ENCODE measurements at regions not wholly inside any gene's neighbourhood (a gene's known extent, or its start where the extent isn't known, plus 50 kb on each side); places are given as distances from the start of the nearest gene placed in this dataset.

GRCh38 chr10:3660753-3661152 is 124.3 kb downstream of the KLF6 start:
- DNase-seq (ENCODE audit: low read depth), result no peak
- H3K4me3 ChIP-seq (ENCODE audit: low read depth, low read length), result no peak overlapping the region
- H3K36me3 ChIP-seq (ENCODE audit: control insufficient read depth, insufficient read depth, low read length), result no peaks in the 10 kb centered on the region
- H3K27me3 ChIP-seq (ENCODE audit: control insufficient read depth, insufficient read depth, low read length), result no peaks in the 10 kb centered on the region
- no peak for TF ChIP-seq CTCF (IDR thresholded peaks at IDR 0.05; ENCODE audit: insufficient read depth, low read length, poor library complexity, severe bottlenecking)

- no peak for DNase-seq (ENCODE audit: low read depth)
- no peak overlapping the region for H3K4me3 ChIP-seq (ENCODE audit: low read depth, low read length)
- no peaks in the 10 kb centered on the region for H3K36me3 ChIP-seq (ENCODE audit: control insufficient read depth, insufficient read depth, low read length)
- H3K27me3 ChIP-seq (ENCODE audit: control insufficient read depth, insufficient read depth, low read length), result no peaks in the 10 kb centered on the region
- no peak for TF ChIP-seq CTCF (IDR thresholded peaks at IDR 0.05; ENCODE audit: insufficient read depth, low read length, poor library complexity, severe bottlenecking)
Measured at GRCh38 chr10:3659203-3659917, 125.6 kb downstream of the KLF6 start.

GRCh38 chr10:3658766-3659165 is 126.2 kb downstream of the KLF6 start:
- TF ChIP-seq CTCF (IDR thresholded peaks at IDR 0.05; ENCODE audit: insufficient read depth, low read length, poor library complexity, severe bottlenecking), result no peak
- H3K36me3 ChIP-seq (ENCODE audit: control insufficient read depth, insufficient read depth, low read length), result no peaks in the 10 kb centered on the region
- H3K4me3 ChIP-seq (ENCODE audit: low read depth, low read length), result no peak overlapping the region
- DNase-seq (ENCODE audit: low read depth), result no peak
- H3K27me3 ChIP-seq (ENCODE audit: control insufficient read depth, insufficient read depth, low read length), result no peaks in the 10 kb centered on the region

- Histone ChIP-seq H3K36me3 (ENCODE audit: control insufficient read depth, insufficient read depth, low read length) (no peaks in the 10 kb centered on the region), H3K27me3 (ENCODE audit: control insufficient read depth, insufficient read depth, low read length) (no peaks in the 10 kb centered on the region), H3K4me3 (ENCODE audit: low read depth, low read length) (no peak overlapping the region)
- TF ChIP-seq CTCF (IDR thresholded peaks at IDR 0.05; ENCODE audit: insufficient read depth, low read length, poor library complexity, severe bottlenecking), result no peak
- no peak for DNase-seq (ENCODE audit: low read depth)
Measured at GRCh38 chr10:3656214-3656613, 128.8 kb downstream of the KLF6 start.

GRCh38 chr10:3655528-3655927 is 129.5 kb downstream of the KLF6 start:
- DNase-seq (ENCODE audit: low read depth), result no peak
- no peak for TF ChIP-seq CTCF (IDR thresholded peaks at IDR 0.05; ENCODE audit: insufficient read depth, low read length, poor library complexity, severe bottlenecking)
- Histone ChIP-seq H3K27me3 (ENCODE audit: control insufficient read depth, insufficient read depth, low read length) (no peaks in the 10 kb centered on the region), H3K36me3 (ENCODE audit: control insufficient read depth, insufficient read depth, low read length) (no peaks in the 10 kb centered on the region), H3K4me3 (ENCODE audit: low read depth, low read length) (no peak overlapping the region)

- no peak for TF ChIP-seq CTCF (IDR thresholded peaks at IDR 0.05; ENCODE audit: insufficient read depth, low read length, poor library complexity, severe bottlenecking)
- Histone ChIP-seq H3K36me3 (ENCODE audit: control insufficient read depth, insufficient read depth, low read length) (no peaks in the 10 kb centered on the region), H3K4me3 (ENCODE audit: low read depth, low read length) (no peak overlapping the region), H3K27me3 (ENCODE audit: control insufficient read depth, insufficient read depth, low read length) (no peaks in the 10 kb centered on the region)
- no peak for DNase-seq (ENCODE audit: low read depth)
Measured at GRCh38 chr10:3654980-3655379, 130.0 kb downstream of the KLF6 start.

Measured in kidney epithelial cell (primary cell).